HCT116 (cell line): ENCODE measurements at regions not wholly inside any gene's neighbourhood (a gene's known extent, or its start where the extent isn't known, plus 50 kb on each side); places are given as distances from the start of the nearest gene placed in this dataset.

ENCODE experiments used
- ATAC-seq: fragments of 200-7000 bp; cut with Tn5 transposase; 2 replicates; pipeline ENCODE4 v1.9.1; 2020; ENCODE audit warnings: mild to moderate bottlenecking, moderate library complexity
- BruUV-seq: library from RNA; stranded (reverse); fragments of 400-500 nt; replicated peaks from 2 replicates; lab custom pipeline; 2021; lab: Mats Ljungman, UMichigan
- CTCF ChIA-PET: fragments of 300-600 bp; sonication (Branson Sonifier 250); formaldehyde crosslinking; loops from one replicate; lab custom pipeline; 2021; ENCODE audit warnings: antibody characterized with exemption; lab: Charles Lee
- POLR2A ChIA-PET: fragments of 300-600, 350-600 bp; sonication (Branson Sonifier 250); formaldehyde crosslinking; loops from one replicate; lab custom pipeline; 2021; ENCODE audit warnings: antibody characterized with exemption; lab: Charles Lee
- RAD21 ChIA-PET, 2 experiments: fragments of 300-600 bp; sonication (Branson Sonifier 250); formaldehyde crosslinking; loops; one replicate each; lab custom pipeline; 2023; ENCODE audit warnings: low total read pairs in 2 of 2; ENCODE audit not compliant: uncharacterized antibody in 2 of 2, unreplicated experiment in 2 of 2, low non-redundant PET in 1 of 2; lab: Charles Lee
- DNase-seq: peaks from one replicate; pipeline ENCODE4 v3.0.0-alpha.2; 2010; ENCODE audit warnings: low read depth, low spot score
- H2AFZ ChIP-seq: fragments of 200-600 bp; shearing (Covaris generic), sonication (generic); 2 replicates; pipeline ENCODE4 v1.6.1; 2017; ENCODE audit warnings: low read depth, mixed run types, mixed read lengths, antibody characterized with exemption, low read length; ENCODE audit not compliant: poor library complexity, severe bottlenecking
- H3K27ac ChIP-seq: 2 replicates; pipeline ENCODE4 v1.5.1; 2012; ENCODE audit warnings: low read depth, low read length
- H3K27me3 ChIP-seq: fragments of 200-600 bp; sonication (generic); 2 replicates; pipeline ENCODE4 v1.6.1; 2016; ENCODE audit warnings: mixed run types, low read length, mixed read lengths; ENCODE audit not compliant: insufficient read depth
- H3K36me3 ChIP-seq, 2 experiments: fragments of 200-500 bp in 1 of 2; fragments of 200-600 bp in 1 of 2; sonication (Bioruptor generic) in 1 of 2; sonication (generic) in 1 of 2; 2 replicates each; pipeline versions ENCODE4 v1.5.1 to v1.6.1; 2014 to 2016; ENCODE audit warnings: low read length in 2 of 2, inconsistent platforms in 1 of 2, mixed read lengths in 1 of 2, mixed run types in 1 of 2; ENCODE audit not compliant: insufficient read depth in 2 of 2, control insufficient read depth in 1 of 2
- H3K4me1 ChIP-seq, 2 experiments: fragments of 200-600 bp in 1 of 2; sonication (generic) in 1 of 2; 2 replicates each; pipeline versions ENCODE4 v1.5.1 to v1.6.1; 2012 to 2017; ENCODE audit warnings: low read length in 2 of 2, inconsistent platforms in 1 of 2, mild to moderate bottlenecking in 1 of 2, mixed read lengths in 1 of 2, mixed run types in 1 of 2, moderate library complexity in 1 of 2; ENCODE audit not compliant: insufficient read depth in 2 of 2, control insufficient read depth in 1 of 2
- H3K4me2 ChIP-seq: fragments of 200-600 bp; sonication (generic); 2 replicates; pipeline ENCODE4 v1.6.1; 2017; ENCODE audit warnings: mixed run types, low read length, mixed read lengths
- H3K4me3 ChIP-seq, 2 experiments: fragments of 200-600 bp in 1 of 2; sonication (generic) in 1 of 2; replicated peaks in 1 of 2; 2 replicates each; pipeline ENCODE4 v1.5.1; 2011 to 2016; ENCODE audit warnings: low read length in 2 of 2, control low read depth in 1 of 2, low read depth in 1 of 2, mild to moderate bottlenecking in 1 of 2, mixed read lengths in 1 of 2, mixed run types in 1 of 2
- H3K79me2 ChIP-seq: fragments of 200-600 bp; sonication (generic); 2 replicates; pipeline ENCODE4 v1.6.1; 2017; ENCODE audit warnings: mild to moderate bottlenecking, mixed run types, low read length, moderate library complexity, mixed read lengths; ENCODE audit not compliant: insufficient read depth
- H3K9ac ChIP-seq: fragments of 200-600 bp; sonication (generic); 2 replicates; pipeline ENCODE4 v1.6.1; 2016; ENCODE audit warnings: low read length, mixed read lengths
- H3K9me2 ChIP-seq: fragments of 200-600 bp; sonication (generic), shearing (Covaris generic); 2 replicates; pipeline ENCODE4 v1.6.1; 2017; ENCODE audit warnings: mixed run types, mild to moderate bottlenecking, moderate library complexity; ENCODE audit not compliant: insufficient read depth
- H3K9me3 ChIP-seq, 2 experiments: fragments of 200-500 bp in 1 of 2; fragments of 200-600 bp in 1 of 2; sonication (Bioruptor generic) in 1 of 2; sonication (generic) in 1 of 2; 2 replicates each; pipeline ENCODE4 v1.6.1; 2014 to 2017; ENCODE audit warnings: low read length in 2 of 2, mixed read lengths in 2 of 2, inconsistent platforms in 1 of 2, low read depth in 1 of 2, mild to moderate bottlenecking in 1 of 2, mixed run types in 1 of 2, moderate library complexity in 1 of 2; ENCODE audit not compliant: control insufficient read depth in 1 of 2, insufficient read depth in 1 of 2
- H4K20me1 ChIP-seq: fragments of 200-600 bp; sonication (generic), shearing (Covaris generic); 2 replicates; pipeline ENCODE4 v1.6.1; 2017; ENCODE audit warnings: mixed run types, mild to moderate bottlenecking, moderate library complexity; ENCODE audit not compliant: insufficient read depth
- RAD21 ChIP-seq: IDR thresholded peaks from 2 replicates; pipeline ENCODE4 v1.6.1; 2012; ENCODE audit warnings: low read depth, mild to moderate bottlenecking
- SRF ChIP-seq: IDR thresholded peaks from 2 replicates; pipeline ENCODE4 v1.6.1; 2012; ENCODE audit warnings: low read depth
- TCF7L2 ChIP-seq: IDR thresholded peaks from 2 replicates; pipeline ENCODE4 v1.7.0; 2011; ENCODE audit warnings: borderline replicate concordance, inconsistent platforms; ENCODE audit not compliant: insufficient read depth, insufficient read length; ENCODE audit errors: extremely low read depth
- YY1 ChIP-seq: IDR thresholded peaks from 2 replicates; pipeline ENCODE4 v1.6.1; 2011; ENCODE audit warnings: low read length, low read depth, moderate library complexity, mild to moderate bottlenecking; ENCODE audit not compliant: insufficient replicate concordance; ENCODE audit errors: extremely low read depth
- intact Hi-C: fragments of 100-400 bp; cut with micrococcal nuclease; formaldehyde crosslinking; loops from 2 replicates; pipeline ENCODE4 v1.10.0; 2022
- TF ChIP-seq, protein P1 (sequence below), 3 experiments: fragments of 200-600 bp in 1 of 3; sonication (generic) in 1 of 3; IDR thresholded peaks in 2 of 3; conservative IDR thresholded peaks in 1 of 3; 2 replicates each; pipeline ENCODE4 v1.5.1; 2012 to 2017; ENCODE audit warnings: low read depth in 2 of 3, low read length in 2 of 3, antibody characterized with exemption in 1 of 3, borderline replicate concordance in 1 of 3, control low read depth in 1 of 3, mild to moderate bottlenecking in 1 of 3, mixed read lengths in 1 of 3, mixed run types in 1 of 3, moderate library complexity in 1 of 3; ENCODE audit not compliant: insufficient read depth in 1 of 3

DNA sequence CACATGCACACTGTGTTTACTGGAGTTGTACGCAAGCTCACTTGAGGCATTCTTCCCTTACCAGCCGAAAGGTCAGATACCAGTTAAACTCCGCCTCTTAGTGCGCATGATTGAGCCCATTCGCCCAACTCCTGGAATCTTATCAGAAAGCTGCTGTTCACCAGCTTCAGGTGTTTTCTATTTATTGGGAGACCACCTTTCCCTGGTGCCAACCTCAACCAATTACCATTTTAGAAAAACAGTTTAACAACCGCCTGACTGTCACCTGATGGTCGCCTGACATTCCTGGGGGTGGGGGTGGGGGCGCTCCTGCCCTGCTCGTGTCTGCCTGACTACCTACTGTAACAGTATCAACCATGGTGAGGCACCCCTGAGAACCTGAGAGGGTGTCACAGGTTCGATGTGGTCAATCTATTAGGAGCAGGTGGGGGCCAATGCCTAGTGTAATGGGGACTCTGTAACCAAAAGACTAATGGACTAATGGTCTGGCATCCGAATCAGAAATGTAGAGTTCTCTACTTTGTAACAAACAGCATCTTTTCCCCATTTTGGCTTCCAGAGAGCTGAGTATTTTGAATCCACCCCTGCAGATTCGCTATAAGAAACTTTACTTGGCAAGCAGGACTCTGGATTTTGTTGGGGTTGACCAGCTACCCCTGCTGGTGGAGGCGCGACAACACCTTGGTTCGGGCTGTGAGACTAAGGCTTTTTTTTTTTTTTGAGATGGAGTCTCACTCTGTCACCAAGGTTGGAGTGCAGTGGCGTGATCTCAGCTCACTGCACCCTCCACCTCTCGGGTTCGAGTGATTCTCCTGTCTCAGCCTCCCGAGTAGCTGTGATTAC is 58.2 kb upstream of the ZNF157 start:
- BruUV-seq, result no TSS peak
- no peaks in the 10 kb centered on the region for H3K9me3 ChIP-seq
- CTCF ChIA-PET, result interaction anchor here (0.8 to 1.7 kb wide), 4 partner anchors 13 to 79 kb away, joined by 3 to 5 read pairs (median 4); no protein-coding TSS in a partner anchor
- no peak overlapping the region for H3K9ac ChIP-seq
- peak; percentile 79 for ATAC-seq
- peaks cover 0 to 4% of the 10 kb centered on the region in 2 experiments; a peak in 2 of 4 replicates for H3K4me1 ChIP-seq
- no peaks in the 10 kb centered on the region for H3K27me3 ChIP-seq
- no peak overlapping the region for H3K4me3 ChIP-seq
- no peaks in the 10 kb centered on the region for H3K9me2 ChIP-seq
- H2AFZ ChIP-seq, result peak overlapping the region; percentile 74
- no peak for TF ChIP-seq YY1
- TF ChIP-seq, protein P1, sequence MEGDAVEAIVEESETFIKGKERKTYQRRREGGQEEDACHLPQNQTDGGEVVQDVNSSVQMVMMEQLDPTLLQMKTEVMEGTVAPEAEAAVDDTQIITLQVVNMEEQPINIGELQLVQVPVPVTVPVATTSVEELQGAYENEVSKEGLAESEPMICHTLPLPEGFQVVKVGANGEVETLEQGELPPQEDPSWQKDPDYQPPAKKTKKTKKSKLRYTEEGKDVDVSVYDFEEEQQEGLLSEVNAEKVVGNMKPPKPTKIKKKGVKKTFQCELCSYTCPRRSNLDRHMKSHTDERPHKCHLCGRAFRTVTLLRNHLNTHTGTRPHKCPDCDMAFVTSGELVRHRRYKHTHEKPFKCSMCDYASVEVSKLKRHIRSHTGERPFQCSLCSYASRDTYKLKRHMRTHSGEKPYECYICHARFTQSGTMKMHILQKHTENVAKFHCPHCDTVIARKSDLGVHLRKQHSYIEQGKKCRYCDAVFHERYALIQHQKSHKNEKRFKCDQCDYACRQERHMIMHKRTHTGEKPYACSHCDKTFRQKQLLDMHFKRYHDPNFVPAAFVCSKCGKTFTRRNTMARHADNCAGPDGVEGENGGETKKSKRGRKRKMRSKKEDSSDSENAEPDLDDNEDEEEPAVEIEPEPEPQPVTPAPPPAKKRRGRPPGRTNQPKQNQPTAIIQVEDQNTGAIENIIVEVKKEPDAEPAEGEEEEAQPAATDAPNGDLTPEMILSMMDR (IDR thresholded peaks at IDR 0.05 in 2 of 3, conservative IDR thresholded peaks at IDR 0.05 in 1 of 3; ENCODE audit: borderline replicate concordance in 1 of 3, insufficient read depth in 1 of 3, low read depth in 2 of 3, low read length in 2 of 3), result peak; percentile 22 to 56 (median 53); a peak in 5 of 6 replicates
- TF ChIP-seq TCF7L2, result no peak
- no peak for TF ChIP-seq SRF
- TF ChIP-seq RAD21, result peak; percentile 60
- TF ChIP-seq, all 23 proteins: peak for 2
- Histone ChIP-seq H3K4me2 (peak overlapping the region; percentile 53), H3K36me3 (no peaks in the 10 kb centered on the region), H4K20me1 (no peaks in the 10 kb centered on the region), H3K27ac (no peak overlapping the region), H3K79me2 (no peaks in the 10 kb centered on the region)
- RAD21 ChIA-PET, result interaction anchor here (0.5 to 0.9 kb wide), 2 partner anchors 10 to 93 kb away, joined by 3 to 6 read pairs; no protein-coding TSS in a partner anchor
- DNase-seq, result peak; percentile 35
- POLR2A ChIA-PET, result interaction anchor here (0.6 to 1.2 kb wide), 3 partner anchors 11 to 94 kb away, joined by 3 read pairs; no protein-coding TSS in a partner anchor
- intact Hi-C loops, result loop anchor here (1.0 to 5.0 kb wide), 2 partner anchors 95 to 119 kb away; partner anchors contain the start of genes CDK16 and UBA1
